H9 (cell line): ENCODE measurements at regions not wholly inside any gene's neighbourhood (a gene's known extent, or its start where the extent isn't known, plus 50 kb on each side); places are given as distances from the start of the nearest gene placed in this dataset.

Source experiments
- DNase-seq: peaks from one replicate; pipeline ENCODE4 v3.0.0-alpha.2; 2017
- H2AFZ ChIP-seq: one replicate; pipeline ENCODE4 v1.6.1; 2013; ENCODE audit warnings: mild to moderate bottlenecking, low read length, control low read depth, moderate library complexity
- H2AK5ac ChIP-seq: 2 replicates; pipeline ENCODE4 v1.6.1; 2013; ENCODE audit warnings: low read length, control low read depth, mixed read lengths; ENCODE audit not compliant: insufficient read length
- H2BK120ac ChIP-seq: one replicate; pipeline ENCODE4 v1.6.1; 2013; ENCODE audit warnings: low read depth, mild to moderate bottlenecking, low read length, control low read depth, inconsistent platforms; ENCODE audit not compliant: poor library complexity, severe bottlenecking
- H2BK12ac ChIP-seq: 2 replicates; pipeline ENCODE4 v1.6.1; 2013; ENCODE audit warnings: low read length, control low read depth, mixed read lengths, low read depth; ENCODE audit not compliant: insufficient read length
- H2BK15ac ChIP-seq: 2 replicates; pipeline ENCODE4 v1.6.1; 2013; ENCODE audit warnings: low read depth, low read length, control low read depth
- H2BK20ac ChIP-seq: one replicate; pipeline ENCODE4 v1.6.1; 2013; ENCODE audit warnings: low read depth, mild to moderate bottlenecking, low read length, control low read depth, inconsistent platforms; ENCODE audit not compliant: poor library complexity, severe bottlenecking
- H2BK5ac ChIP-seq: 2 replicates; pipeline ENCODE4 v1.6.1; 2013; ENCODE audit warnings: low read length, control low read depth, mixed read lengths; ENCODE audit not compliant: insufficient read length
- H3K14ac ChIP-seq: 2 replicates; pipeline ENCODE4 v1.6.1; 2013; ENCODE audit warnings: low read length, control low read depth; ENCODE audit not compliant: insufficient read depth
- H3K18ac ChIP-seq: 2 replicates; pipeline ENCODE4 v1.6.1; 2013; ENCODE audit warnings: low read depth, mild to moderate bottlenecking, mixed read lengths, low read length, control low read depth; ENCODE audit not compliant: insufficient read length
- H3K23ac ChIP-seq: 2 replicates; pipeline ENCODE4 v1.6.1; 2013; ENCODE audit warnings: low read length, control low read depth, mixed read lengths, low read depth; ENCODE audit not compliant: insufficient read length
- H3K23me2 ChIP-seq: 2 replicates; pipeline ENCODE4 v1.6.1; 2013; ENCODE audit warnings: low read depth, mild to moderate bottlenecking, mixed read lengths, low read length, control low read depth; ENCODE audit not compliant: insufficient read length, poor library complexity, severe bottlenecking
- H3K27ac ChIP-seq: 2 replicates; pipeline ENCODE4 v1.5.1; 2013; ENCODE audit warnings: low read length, control low read depth, mixed read lengths, low read depth; ENCODE audit not compliant: insufficient read length
- H3K27me3 ChIP-seq: 2 replicates; pipeline ENCODE4 v1.6.1; 2013; ENCODE audit warnings: low read length, control low read depth, inconsistent platforms; ENCODE audit not compliant: insufficient read depth
- H3K4ac ChIP-seq: 2 replicates; pipeline ENCODE4 v1.6.1; 2013; ENCODE audit warnings: low read depth, mild to moderate bottlenecking, control low read depth, inconsistent platforms, low read length, moderate library complexity
- H3K4me1 ChIP-seq: 2 replicates; pipeline ENCODE4 v1.6.1; 2013; ENCODE audit warnings: low read length, control low read depth, inconsistent platforms; ENCODE audit not compliant: insufficient read depth
- H3K4me2 ChIP-seq: 2 replicates; pipeline ENCODE4 v1.6.1; 2013; ENCODE audit warnings: low read length, control low read depth, mixed read lengths; ENCODE audit not compliant: insufficient read length, insufficient read depth
- H3K56ac ChIP-seq: 2 replicates; pipeline ENCODE4 v1.6.1; 2013; ENCODE audit warnings: low read depth, mild to moderate bottlenecking, mixed read lengths, low read length, control low read depth; ENCODE audit not compliant: insufficient read length
- H3K79me1 ChIP-seq: 2 replicates; pipeline ENCODE4 v1.6.1; 2013; ENCODE audit warnings: low read depth, mild to moderate bottlenecking, moderate library complexity, low read length, control low read depth, inconsistent platforms; ENCODE audit not compliant: insufficient read depth, poor library complexity, severe bottlenecking
- H3K79me2 ChIP-seq: 2 replicates; pipeline ENCODE4 v1.6.1; 2013; ENCODE audit warnings: low read length, control low read depth, inconsistent platforms; ENCODE audit not compliant: insufficient read depth
- H3K9ac ChIP-seq: 2 replicates; pipeline ENCODE4 v1.6.1; 2013; ENCODE audit warnings: low read length, control low read depth, mixed read lengths; ENCODE audit not compliant: insufficient read length; ENCODE audit errors: extremely low read depth
- H3K9me3 ChIP-seq: one replicate; pipeline ENCODE4 v1.6.1; 2013; ENCODE audit warnings: low read depth, low read length, inconsistent platforms; ENCODE audit not compliant: control insufficient read depth
- H3T11ph ChIP-seq: one replicate; pipeline ENCODE4 v1.6.1; 2013; ENCODE audit warnings: mild to moderate bottlenecking, low read length, control low read depth, inconsistent platforms
- H4K20me1 ChIP-seq: one replicate; pipeline ENCODE4 v1.6.1; 2013; ENCODE audit not compliant: control insufficient read depth, insufficient read length, insufficient read depth
- H4K5ac ChIP-seq: 2 replicates; pipeline ENCODE4 v1.6.1; 2013; ENCODE audit warnings: low read depth, mild to moderate bottlenecking, mixed read lengths, low read length, control low read depth; ENCODE audit not compliant: insufficient read length
- H4K8ac ChIP-seq: replicated peaks from 2 replicates; pipeline ENCODE4 v1.6.1; 2013; ENCODE audit warnings: low read length, control low read depth, mixed read lengths, low read depth; ENCODE audit not compliant: insufficient read length
- H4K91ac ChIP-seq: 2 replicates; pipeline ENCODE4 v1.6.1; 2013; ENCODE audit warnings: low read depth, mild to moderate bottlenecking, moderate library complexity, mixed read lengths, low read length, control low read depth; ENCODE audit not compliant: insufficient read length
- H3K27ac Mint-ChIP-seq, 3 experiments: 2 replicates in 2 of 3; 3 replicates in 1 of 3; pipeline ENCODE4 v1.8.0; 2020 to 2021; ENCODE audit warnings: mixed read lengths in 3 of 3, mild to moderate bottlenecking in 1 of 3, moderate library complexity in 1 of 3
- H3K27me3 Mint-ChIP-seq: 2 replicates; pipeline ENCODE4 v1.8.0; 2021; ENCODE audit warnings: low read depth, mild to moderate bottlenecking, moderate library complexity, mixed read lengths
- H3K36me3 Mint-ChIP-seq, 3 experiments: 2 replicates in 2 of 3; 3 replicates in 1 of 3; pipeline ENCODE4 v1.8.0; 2020 to 2021; ENCODE audit warnings: low read depth in 3 of 3, mixed read lengths in 3 of 3; ENCODE audit not compliant: insufficient read depth in 1 of 3
- H3K4me1 Mint-ChIP-seq, 2 experiments: 2 replicates each; pipeline ENCODE4 v1.8.0; 2020; ENCODE audit warnings: mixed read lengths in 2 of 2
- H3K4me3 Mint-ChIP-seq, 2 experiments: 2 replicates in 1 of 2; 3 replicates in 1 of 2; pipeline ENCODE4 v1.8.0; 2020 to 2021; ENCODE audit warnings: mild to moderate bottlenecking in 2 of 2, mixed read lengths in 2 of 2, moderate library complexity in 1 of 2
- H3K9me3 Mint-ChIP-seq, 2 experiments: 2 replicates in 1 of 2; 3 replicates in 1 of 2; pipeline ENCODE4 v1.8.0; 2020; ENCODE audit warnings: mild to moderate bottlenecking in 2 of 2, mixed read lengths in 2 of 2, moderate library complexity in 1 of 2
- whole genome bisulfite sequencing: extraction: QIAGEN DNeasy Blood & Tissue Kit; methylation state at CpG from one replicate; pipeline ENCODE4 v1.1.7; 2013; ENCODE audit warnings: missing lambda C conversion rate, low lambda C conversion rate, mixed read lengths; ENCODE audit not compliant: insufficient read length; ENCODE audit errors: extremely low coverage; 5-methylcytosine and 5-hydroxymethylcytosine counted together
- TF ChIP-seq, protein P1 (sequence below): fragments of 200-600 bp; sonication (generic); conservative IDR thresholded peaks from 3 replicates; pipeline ENCODE4 v1.8.0; 2021; ENCODE audit warnings: antibody characterized with exemption, mild to moderate bottlenecking

DNA sequence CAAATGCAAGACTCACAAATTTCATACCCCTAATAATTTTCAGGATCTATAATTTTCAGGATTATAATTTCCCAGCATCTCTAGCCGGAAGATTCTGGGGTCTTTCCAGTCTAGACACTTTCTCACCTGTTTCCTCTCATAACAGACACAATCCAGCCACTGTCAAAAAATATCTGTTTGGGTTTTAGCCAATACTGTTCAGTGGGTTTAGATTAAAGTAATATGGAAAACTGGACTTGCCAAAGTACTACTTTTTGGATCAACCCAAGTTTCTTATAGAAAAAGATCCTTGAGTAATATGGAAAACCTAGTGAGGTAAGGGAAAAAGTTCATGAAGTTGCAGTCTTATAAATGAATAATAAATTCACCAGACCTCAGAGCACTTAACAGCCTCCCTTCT lies 62.1 kb upstream of the NEBL start:
- Histone ChIP-seq H2BK5ac (no peak overlapping the region), H3K9me3 (no peaks in the 10 kb centered on the region), H2BK120ac (no peak overlapping the region), H2AFZ (no peak overlapping the region), H3K18ac (no peak overlapping the region), H3K23me2 (no peaks in the 10 kb centered on the region), H4K8ac (no peak overlapping the region), H3K9ac (no peak overlapping the region), H3T11ph (no peak overlapping the region), H3K4me2 (no peak overlapping the region), H3K4me1 (no peaks in the 10 kb centered on the region), H3K79me1 (no peaks in the 10 kb centered on the region), H2BK15ac (no peak overlapping the region), H3K79me2 (no peaks in the 10 kb centered on the region), H3K4ac (no peak overlapping the region), H2AK5ac (no peak overlapping the region), H2BK12ac (no peak overlapping the region), H3K27me3 (no peaks in the 10 kb centered on the region), H3K27ac (no peak overlapping the region), H4K5ac (no peak overlapping the region), H4K91ac (no peak overlapping the region), H3K14ac (no peak overlapping the region), H3K23ac (no peak overlapping the region), H2BK20ac (no peak overlapping the region), H4K20me1 (no peaks in the 10 kb centered on the region), H3K56ac (no peak overlapping the region)
- Mint-ChIP-seq H3K27me3 (no peaks in the 10 kb centered on the region), H3K27ac (no peak overlapping the region), H3K9me3 (peaks cover 0 to 2% of the 10 kb centered on the region in 2 experiments; a peak in 1 of 5 replicates), H3K4me3 (no peak overlapping the region), H3K36me3 (peaks cover 0 to 14% (median 11%) of the 10 kb centered on the region in 3 experiments; a peak in 4 of 7 replicates), H3K4me1 (peaks cover 7 to 15% of the 10 kb centered on the region in 2 experiments)
- WGBS, result no CpG with 5 or more reads among the region's 1 CpG
- TF ChIP-seq, protein P1, sequence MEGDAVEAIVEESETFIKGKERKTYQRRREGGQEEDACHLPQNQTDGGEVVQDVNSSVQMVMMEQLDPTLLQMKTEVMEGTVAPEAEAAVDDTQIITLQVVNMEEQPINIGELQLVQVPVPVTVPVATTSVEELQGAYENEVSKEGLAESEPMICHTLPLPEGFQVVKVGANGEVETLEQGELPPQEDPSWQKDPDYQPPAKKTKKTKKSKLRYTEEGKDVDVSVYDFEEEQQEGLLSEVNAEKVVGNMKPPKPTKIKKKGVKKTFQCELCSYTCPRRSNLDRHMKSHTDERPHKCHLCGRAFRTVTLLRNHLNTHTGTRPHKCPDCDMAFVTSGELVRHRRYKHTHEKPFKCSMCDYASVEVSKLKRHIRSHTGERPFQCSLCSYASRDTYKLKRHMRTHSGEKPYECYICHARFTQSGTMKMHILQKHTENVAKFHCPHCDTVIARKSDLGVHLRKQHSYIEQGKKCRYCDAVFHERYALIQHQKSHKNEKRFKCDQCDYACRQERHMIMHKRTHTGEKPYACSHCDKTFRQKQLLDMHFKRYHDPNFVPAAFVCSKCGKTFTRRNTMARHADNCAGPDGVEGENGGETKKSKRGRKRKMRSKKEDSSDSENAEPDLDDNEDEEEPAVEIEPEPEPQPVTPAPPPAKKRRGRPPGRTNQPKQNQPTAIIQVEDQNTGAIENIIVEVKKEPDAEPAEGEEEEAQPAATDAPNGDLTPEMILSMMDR, result no peak
- no peak for DNase-seq
